AG09319 (cell line): ENCODE measurements at regions not wholly inside any gene's neighbourhood (a gene's known extent, or its start where the extent isn't known, plus 50 kb on each side); places are given as distances from the start of the nearest gene placed in this dataset.

Experiments used
- DNase-seq: peaks from one replicate; pipeline ENCODE4 v3.0.0-alpha.2; 2010; ENCODE audit warnings: low read depth; ENCODE audit errors: extremely low read depth
- CTCF ChIP-seq: IDR thresholded peaks from 2 replicates; pipeline ENCODE4 v1.5.1; 2011; ENCODE audit warnings: low read depth, mild to moderate bottlenecking, inconsistent platforms, low read length, moderate library complexity

DNA sequence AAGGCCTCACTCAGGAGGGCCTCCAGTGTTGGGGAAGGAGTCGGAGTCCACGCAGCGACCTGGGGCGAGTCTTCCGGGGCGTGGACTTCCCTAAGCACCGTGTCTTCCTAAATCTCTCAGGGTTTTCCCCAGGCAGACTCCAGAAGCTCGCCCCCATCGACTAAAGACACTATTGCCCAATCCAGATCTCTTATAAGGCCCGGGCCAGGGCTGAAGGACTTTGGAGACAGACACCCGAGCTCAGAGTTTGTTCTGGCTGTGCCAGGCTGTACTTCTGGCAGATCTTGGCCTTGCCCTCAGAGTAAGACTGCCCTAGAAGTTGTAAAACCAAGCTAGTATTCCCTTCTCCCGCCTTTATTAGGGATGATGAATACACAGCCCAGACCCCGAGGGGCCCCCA is 191.4 kb downstream of the BUD13 start:
- TF ChIP-seq CTCF, result no peak
- DNase-seq, result no peak

- TF ChIP-seq CTCF, result no peak
- no peak for DNase-seq
These were observed 192.0 kb downstream of the BUD13 start for GRCh38 chr11:116580799-116581198.

DNA sequence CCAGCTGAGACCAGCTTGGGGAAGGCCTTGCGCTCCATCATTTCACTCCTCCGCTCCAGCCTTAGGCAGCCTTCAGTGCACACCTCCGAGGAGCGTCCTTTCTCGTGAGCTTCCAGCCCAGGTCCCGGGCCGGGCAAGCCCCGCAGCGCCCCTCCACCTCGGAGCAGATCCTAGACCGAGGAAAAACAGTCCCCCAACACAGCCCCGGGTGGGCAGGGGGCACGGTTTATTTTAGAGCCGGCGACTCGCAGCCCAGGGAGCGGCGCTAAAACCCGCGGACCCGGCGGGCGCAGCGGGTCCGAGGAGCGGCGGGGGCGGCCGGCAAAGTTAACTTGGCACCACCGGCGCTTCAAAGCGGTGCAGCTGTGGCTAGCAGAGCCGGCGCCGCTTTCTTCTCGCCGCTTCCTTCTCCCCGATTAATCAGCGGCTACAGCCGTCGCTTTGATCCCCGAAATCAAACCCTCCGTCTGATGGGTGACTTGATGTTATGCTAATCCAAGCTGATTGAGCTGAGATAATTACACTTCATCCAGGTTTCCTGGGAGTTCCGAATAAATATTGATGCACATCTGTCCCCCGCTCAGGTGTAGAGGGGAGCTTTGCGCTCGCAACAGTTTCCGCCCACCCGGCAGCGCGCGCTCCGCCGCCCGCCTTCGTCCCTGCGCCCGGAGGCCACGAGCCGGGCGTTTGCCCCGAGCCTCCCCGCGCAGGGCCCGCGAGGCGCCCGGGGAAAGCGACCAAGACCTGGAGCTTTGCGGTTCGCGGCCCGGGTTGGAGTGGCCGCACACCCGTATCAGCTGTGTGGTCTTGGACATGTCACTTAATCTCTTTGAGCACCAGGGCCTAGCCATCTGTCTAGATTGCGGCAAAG is 192.7 kb downstream of the BUD13 start:
- no peak for TF ChIP-seq CTCF
- DNase-seq, result no peak

DNA sequence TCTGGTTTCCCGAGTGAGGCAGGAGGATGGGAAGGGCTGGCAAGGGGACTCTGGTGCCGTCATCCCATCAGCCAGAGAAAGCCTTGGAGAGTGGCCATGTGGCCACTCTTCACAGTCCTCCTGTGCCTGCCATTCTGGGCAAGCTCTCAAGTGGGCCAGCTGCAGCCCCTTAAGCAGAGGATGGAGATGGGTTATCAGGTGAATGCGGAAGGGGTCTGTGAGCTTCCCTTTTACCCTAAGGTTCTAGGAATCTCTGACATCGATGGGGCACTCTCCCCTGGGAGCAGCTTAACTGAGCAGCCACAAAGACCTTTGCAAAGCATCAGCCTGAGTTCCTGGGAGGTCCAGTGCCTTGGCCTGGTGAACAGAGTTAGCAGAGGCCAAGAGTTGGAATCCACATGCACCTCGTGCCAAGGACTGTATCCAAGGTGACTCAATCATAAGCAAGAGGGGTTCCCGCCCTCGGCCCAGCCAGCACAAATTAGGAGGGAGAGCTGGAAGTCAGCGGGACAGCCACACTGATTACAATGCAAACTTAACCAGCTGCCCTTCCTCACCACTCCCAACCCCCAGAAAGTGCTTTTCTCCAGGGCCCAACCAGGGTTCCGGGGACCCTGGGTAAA is 193.6 kb downstream of the BUD13 start:
- no peak for TF ChIP-seq CTCF
- no peak for DNase-seq

GRCh38 chr11:116577956-116578355 is 194.8 kb downstream of the BUD13 start:
- no peak for DNase-seq
- TF ChIP-seq CTCF, result no peak

- TF ChIP-seq CTCF, result no peak
- no peak for DNase-seq
These were observed 195.5 kb downstream of the BUD13 start for GRCh38 chr11:116577273-116577672.

DNA sequence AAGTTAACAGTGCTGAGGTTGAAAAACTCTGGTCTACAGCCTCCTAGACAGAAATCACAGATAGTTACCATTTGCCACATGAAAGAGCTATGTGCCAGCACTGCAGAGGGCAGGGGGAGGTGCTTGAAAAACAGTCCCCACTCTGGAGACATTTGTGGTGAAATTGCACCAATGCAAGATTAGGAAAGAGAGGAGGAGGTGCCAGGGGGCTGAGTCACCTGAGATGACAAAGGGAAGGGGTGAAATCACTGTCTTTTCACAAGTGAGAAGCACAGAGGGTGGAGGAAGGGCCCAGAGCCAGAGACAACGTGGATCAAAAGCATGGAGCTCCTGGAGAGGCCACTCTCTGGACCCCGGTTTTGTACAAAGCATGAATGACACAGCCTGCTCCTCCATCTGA is 196.3 kb downstream of the BUD13 start:
- no peak for TF ChIP-seq CTCF
- DNase-seq, result no peak
